ENCODE measurements at regions not wholly inside any gene's neighbourhood (a gene's known extent, or its start where the extent isn't known, plus 50 kb on each side); places are given as distances from the start of the nearest gene placed in this dataset.

- intact Hi-C loops (cut with micrococcal nuclease), result no loop called here
- peak; percentile 37 for DNase-seq
- peak; percentile 79 for ATAC-seq
These were observed 154.2 kb downstream of the ESM1 start for GRCh38 chr5:54831233-54831632.

DNA sequence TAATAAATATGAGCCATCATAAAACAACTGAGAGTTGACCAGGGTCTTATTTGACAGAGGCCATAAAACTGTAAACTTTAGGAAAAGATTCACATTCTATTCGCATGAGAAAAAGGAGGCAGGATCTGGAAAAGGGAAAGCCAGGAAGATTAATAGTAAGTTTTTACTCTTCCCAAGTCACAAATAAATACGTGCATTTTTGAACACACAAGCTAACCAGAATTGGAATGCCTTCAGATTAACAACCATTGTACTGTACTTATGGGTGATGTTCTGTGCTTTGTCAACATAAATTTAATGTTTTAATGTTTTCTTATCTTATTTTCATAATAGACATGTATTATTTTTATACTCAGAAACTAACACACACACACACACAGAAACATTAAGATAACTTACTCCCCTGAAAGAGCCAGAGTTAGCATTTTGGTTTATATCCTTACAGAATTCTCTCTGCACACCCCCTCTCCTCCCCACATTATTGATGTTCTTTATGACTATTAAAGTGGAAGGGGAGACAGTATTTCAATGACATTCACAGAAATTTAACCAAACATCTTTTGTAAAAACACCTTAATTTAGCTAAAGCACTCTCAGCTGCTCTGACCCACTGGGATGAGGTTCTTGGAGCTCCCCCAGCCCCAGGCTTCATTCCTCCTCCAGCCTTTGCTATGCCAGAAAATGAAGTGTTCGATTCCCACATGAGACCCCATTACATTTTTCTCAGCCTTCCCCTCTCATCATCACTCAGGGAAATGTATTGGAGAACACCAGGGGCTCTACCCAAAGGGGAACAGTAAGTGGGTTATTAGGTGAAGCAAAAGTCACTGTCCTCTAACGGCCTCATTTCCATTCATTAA is 155.5 kb downstream of the ESM1 start:
- intact Hi-C loops (cut with micrococcal nuclease), result no loop called here
- DNase-seq (no peak), ATAC-seq (no peak)

DNA sequence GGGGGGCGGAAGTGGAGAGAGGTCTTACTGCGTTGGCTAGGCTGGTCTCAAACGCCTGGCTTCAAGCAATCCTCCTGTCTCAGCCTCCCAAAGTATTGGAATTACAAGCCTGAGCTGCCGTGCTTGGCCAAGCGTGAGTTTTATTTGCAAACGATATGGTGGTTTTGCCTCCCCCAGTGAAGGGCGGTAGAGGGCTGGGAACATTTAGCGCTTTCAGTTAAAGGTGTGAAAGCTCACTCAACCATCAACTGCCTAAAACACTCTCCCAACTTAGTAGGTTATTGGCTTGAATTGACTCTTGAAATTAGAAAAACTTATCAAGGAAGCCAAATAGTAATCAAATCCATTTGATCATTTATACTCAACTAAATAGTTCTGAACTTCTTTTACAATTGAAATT is 156.3 kb downstream of the ESM1 start:
- ATAC-seq, result no peak

GRCh38 chr5:54828151-54828550 is 157.2 kb downstream of the ESM1 start:
- intact Hi-C loops (cut with micrococcal nuclease), result no loop called here
- ATAC-seq, result no peak
- DNase-seq, result no peak

More for the DNA sequence above, 156.3 kb downstream of the ESM1 start:
- DNase-seq, result no peak
- intact Hi-C loops (cut with micrococcal nuclease), result no loop called here

- no peak for ATAC-seq
- intact Hi-C loops (cut with micrococcal nuclease), result no loop called here
- DNase-seq, result no peak
These were observed 160.4 kb downstream of the ESM1 start for GRCh38 chr5:54825005-54825404.

GRCh38 chr5:54823006-54823405 is 162.4 kb downstream of the ESM1 start:
- intact Hi-C loops (cut with micrococcal nuclease), result no loop called here
- DNase-seq, result no peak

DNA sequence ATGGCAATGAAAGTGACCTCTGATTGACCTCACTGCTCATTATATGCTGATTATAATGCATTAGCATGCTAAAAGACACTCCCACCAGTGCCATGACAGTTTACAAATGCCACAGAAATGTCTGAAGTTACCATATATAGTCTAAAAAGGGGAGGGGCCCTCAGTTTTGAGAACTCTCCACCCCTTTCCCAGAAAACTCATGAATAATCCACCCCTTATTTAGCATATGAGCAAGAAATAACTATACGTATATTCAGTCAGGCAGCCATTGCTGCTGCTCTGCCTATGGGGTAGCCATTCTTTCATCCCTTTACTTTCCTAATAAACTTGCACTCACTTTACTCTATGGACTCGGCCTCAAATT is 163.1 kb downstream of the ESM1 start:
- intact Hi-C loops (cut with micrococcal nuclease), result no loop called here
- ATAC-seq (no peak), DNase-seq (no peak)

More at GRCh38 chr5:54823006-54823405, 162.4 kb downstream of the ESM1 start:
- ATAC-seq, result no peak

GRCh38 chr5:54821445-54822323 is 163.7 kb downstream of the ESM1 start:
- ATAC-seq, result no peak
- intact Hi-C loops (cut with micrococcal nuclease), result no loop called here

GRCh38 chr5:54820346-54821134 is 164.9 kb downstream of the ESM1 start:
- intact Hi-C loops (cut with micrococcal nuclease), result no loop called here
- no peak for DNase-seq
- ATAC-seq, result peak; percentile 52

More at GRCh38 chr5:54821445-54822323, 163.7 kb downstream of the ESM1 start:
- DNase-seq, result no peak

- DNase-seq (no peak), ATAC-seq (no peak)
- intact Hi-C loops (cut with micrococcal nuclease), result no loop called here
These were observed 178.0 kb downstream of the ESM1 start for GRCh38 chr5:54807421-54807820.

GRCh38 chr5:54804521-54804920 is 180.9 kb downstream of the ESM1 start:
- no peak for DNase-seq
- intact Hi-C loops (cut with micrococcal nuclease), result no loop called here
- ATAC-seq, result no peak

GRCh38 chr5:54804086-54804485 is 181.3 kb downstream of the ESM1 start:
- no peak for DNase-seq
- no peak for ATAC-seq
- intact Hi-C loops (cut with micrococcal nuclease), result no loop called here

GRCh38 chr5:54803471-54804011 is 181.9 kb downstream of the ESM1 start:
- intact Hi-C loops (cut with micrococcal nuclease), result no loop called here
- no peak for DNase-seq
- ATAC-seq, result no peak

- intact Hi-C loops (cut with micrococcal nuclease), result no loop called here
- ATAC-seq (no peak), DNase-seq (no peak)
These were observed 185.7 kb downstream of the ESM1 start for GRCh38 chr5:54799645-54800044.

DNA sequence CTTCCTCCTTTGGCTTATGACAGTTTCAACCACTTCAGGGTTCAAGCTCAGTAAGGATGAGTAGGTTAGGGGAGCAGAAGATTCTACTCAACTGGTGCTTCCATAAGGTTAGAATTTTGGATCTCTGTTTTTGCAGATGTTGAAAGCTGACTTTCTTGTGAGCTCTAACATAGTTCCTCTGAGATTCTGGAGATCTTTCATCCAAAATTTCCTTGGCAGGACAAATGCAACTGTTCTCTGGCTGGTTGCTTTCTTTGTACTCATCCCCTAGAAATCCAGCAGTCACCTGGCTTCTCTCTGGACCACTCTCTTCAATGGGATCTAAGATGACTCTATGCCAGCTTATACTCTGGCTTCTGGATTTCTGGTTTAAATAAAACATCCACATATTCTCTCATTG is 189.6 kb downstream of the ESM1 start:
- no peak for DNase-seq
- intact Hi-C loops (cut with micrococcal nuclease), result no loop called here
- ATAC-seq, result no peak

GRCh38 chr5:54795284-54795683 is 190.1 kb downstream of the ESM1 start:
- intact Hi-C loops (cut with micrococcal nuclease), result no loop called here
- DNase-seq, result no peak
- no peak for ATAC-seq

- intact Hi-C loops (cut with micrococcal nuclease), result no loop called here
- DNase-seq (no peak), ATAC-seq (no peak)
These were observed 191.0 kb downstream of the ESM1 start for GRCh38 chr5:54794135-54794975.

DNA sequence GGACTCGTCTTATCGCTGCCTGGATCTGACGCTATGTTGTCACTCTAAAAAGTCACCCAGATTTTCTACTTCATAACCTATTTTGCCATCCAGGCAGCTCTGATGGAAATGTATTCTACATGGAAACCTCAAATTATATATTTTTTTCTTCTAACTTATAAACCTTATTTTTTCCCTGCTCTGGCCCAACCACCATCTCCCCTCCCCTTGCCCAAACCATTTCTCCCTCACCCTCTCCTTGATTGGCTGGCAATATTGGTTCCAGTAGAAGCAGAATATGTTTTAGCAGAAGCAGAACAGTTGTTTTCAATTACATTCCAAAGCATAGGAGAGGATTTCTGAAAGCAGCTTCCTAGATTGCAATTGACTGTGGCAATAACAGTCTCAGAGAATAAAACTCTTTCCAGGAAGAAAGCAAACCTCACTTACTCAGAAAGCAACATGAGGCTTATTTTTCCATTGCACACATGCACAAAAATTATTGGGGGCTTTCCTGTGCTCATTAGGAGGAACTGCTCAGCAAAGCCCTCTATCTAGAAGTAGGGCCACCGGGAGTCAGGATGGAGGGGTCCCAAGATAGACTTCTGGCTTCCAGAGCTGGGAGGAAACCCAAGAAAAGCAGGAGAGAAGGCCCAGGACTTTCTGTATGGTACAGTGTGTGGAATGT is 191.8 kb downstream of the ESM1 start:
- no peak for ATAC-seq
- intact Hi-C loops (cut with micrococcal nuclease), result no loop called here
- no peak for DNase-seq

All from left ventricle myocardium superior (tissue), 1 donor.